Coronary artery (tissue), 2 donors: ENCODE measurements at regions not wholly inside any gene's neighbourhood (a gene's known extent, or its start where the extent isn't known, plus 50 kb on each side); places are given as distances from the start of the nearest gene placed in this dataset.

Experiments used
- DNase-seq: peaks from one replicate; pipeline ENCODE4 v3.0.0-alpha.2; 2017; ENCODE audit warnings: low spot score
- H3K27ac ChIP-seq, 2 donors: fragments of 200-600 bp; sonication (generic); one replicate each; pipeline ENCODE4 v1.5.1; 2016 to 2019
- H3K4me3 ChIP-seq: fragments of 200-600 bp; sonication (generic); 2 replicates; pipeline ENCODE4 v1.5.1; 2016; ENCODE audit warnings: mild to moderate bottlenecking, moderate library complexity
- TF ChIP-seq, protein P1 (sequence below): fragments of 200-600 bp; sonication (generic); IDR thresholded peaks from one replicate; pipeline ENCODE4 v1.5.1; 2019; ENCODE audit warnings: antibody characterized with exemption

DNA sequence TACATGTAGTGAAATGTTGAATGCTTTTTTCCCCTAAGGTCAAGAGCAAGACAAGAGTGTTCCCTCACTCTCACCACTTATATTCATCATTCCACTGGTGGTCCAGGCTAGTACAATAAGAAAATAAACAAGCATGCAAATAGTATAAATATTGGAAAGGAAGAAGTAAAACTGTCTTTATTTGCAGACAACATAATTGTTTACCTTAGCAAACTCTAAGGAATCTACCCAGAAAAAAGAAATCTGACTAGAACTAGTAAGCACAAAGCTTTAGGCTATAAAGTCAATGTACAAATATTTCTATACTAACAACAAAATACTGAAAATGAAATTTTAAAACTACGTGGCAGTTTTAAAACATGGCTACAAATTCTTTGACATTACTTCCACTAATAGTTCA is 101.7 kb downstream of the CYB561 start:
- Histone ChIP-seq H3K27ac (no peak overlapping the region), H3K4me3 (no peak overlapping the region)
- TF ChIP-seq, protein P1, sequence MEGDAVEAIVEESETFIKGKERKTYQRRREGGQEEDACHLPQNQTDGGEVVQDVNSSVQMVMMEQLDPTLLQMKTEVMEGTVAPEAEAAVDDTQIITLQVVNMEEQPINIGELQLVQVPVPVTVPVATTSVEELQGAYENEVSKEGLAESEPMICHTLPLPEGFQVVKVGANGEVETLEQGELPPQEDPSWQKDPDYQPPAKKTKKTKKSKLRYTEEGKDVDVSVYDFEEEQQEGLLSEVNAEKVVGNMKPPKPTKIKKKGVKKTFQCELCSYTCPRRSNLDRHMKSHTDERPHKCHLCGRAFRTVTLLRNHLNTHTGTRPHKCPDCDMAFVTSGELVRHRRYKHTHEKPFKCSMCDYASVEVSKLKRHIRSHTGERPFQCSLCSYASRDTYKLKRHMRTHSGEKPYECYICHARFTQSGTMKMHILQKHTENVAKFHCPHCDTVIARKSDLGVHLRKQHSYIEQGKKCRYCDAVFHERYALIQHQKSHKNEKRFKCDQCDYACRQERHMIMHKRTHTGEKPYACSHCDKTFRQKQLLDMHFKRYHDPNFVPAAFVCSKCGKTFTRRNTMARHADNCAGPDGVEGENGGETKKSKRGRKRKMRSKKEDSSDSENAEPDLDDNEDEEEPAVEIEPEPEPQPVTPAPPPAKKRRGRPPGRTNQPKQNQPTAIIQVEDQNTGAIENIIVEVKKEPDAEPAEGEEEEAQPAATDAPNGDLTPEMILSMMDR: no peak
- DNase-seq: no peak

DNA sequence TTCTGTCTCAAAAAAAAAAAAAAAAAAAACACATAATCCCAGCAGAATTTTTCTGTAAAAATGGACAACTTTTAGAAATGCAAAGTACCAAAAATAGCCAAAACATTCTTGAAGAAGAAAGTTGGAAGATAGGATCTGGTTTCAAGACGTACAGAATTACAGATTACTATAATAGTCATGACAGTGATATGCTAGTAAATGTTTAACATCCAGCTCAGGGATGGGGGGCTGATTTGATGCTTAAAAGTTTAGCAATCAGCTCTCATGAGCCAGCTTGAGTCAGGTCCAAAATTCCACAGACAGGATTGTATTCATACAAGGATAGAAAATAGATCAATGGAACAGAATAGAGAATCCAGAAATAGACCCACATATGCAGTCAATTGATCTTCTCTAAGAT is 100.5 kb downstream of the CYB561 start:
- H3K4me3 ChIP-seq: no peak overlapping the region
- TF ChIP-seq, protein P1: no peak
- DNase-seq: no peak
- no peak overlapping the region for H3K27ac ChIP-seq

DNA sequence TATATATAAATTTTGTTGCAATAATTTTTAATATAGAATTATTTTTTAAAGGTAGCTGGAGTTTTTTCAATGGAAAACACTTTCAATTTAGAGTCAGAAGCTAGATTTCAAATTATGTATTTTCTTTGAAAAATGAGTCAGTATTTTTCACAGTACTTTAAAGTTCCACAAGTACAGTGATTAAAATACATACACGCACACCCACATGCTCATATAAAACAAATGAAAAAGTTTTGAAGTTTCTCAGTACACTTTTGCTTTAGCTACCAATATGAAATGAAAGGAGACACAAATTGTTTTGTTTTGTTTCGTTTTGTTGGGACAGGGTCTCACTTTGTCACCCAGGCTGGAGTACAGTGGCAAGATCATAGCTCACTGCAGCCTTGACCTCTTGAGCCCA is 98.6 kb downstream of the CYB561 start:
- Histone ChIP-seq H3K4me3 (no peak overlapping the region), H3K27ac (no peak overlapping the region)
- DNase-seq: no peak
- TF ChIP-seq, protein P1: no peak

DNA sequence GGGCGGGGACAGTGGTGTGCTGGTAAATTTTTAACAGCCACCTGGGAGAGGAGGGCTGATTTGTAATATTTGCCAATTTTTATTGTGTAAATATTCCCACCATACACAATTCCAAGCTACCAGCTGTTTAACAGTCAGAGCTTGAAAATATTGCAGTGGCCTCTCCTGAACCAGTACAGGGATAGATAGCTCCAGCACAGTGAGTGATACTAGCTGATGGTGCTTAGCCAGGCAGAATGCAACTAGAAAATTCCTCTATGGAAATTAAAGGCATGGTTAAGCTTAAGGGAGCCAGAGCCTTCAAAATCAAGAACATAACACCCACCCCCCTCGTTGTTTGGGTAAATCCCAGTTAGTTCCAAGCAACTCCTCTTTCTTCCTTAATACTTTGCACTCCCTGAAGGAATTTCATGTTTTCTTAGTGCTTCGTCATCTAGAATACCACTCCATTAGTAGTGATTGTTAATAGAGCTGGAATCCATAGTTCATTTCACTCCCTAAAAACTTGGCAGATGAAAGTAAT is 96.6 kb downstream of the CYB561 start:
- no peak overlapping the region for H3K4me3 ChIP-seq
- TF ChIP-seq, protein P1: no peak
- H3K27ac ChIP-seq: no peak overlapping the region
- no peak for DNase-seq

DNA sequence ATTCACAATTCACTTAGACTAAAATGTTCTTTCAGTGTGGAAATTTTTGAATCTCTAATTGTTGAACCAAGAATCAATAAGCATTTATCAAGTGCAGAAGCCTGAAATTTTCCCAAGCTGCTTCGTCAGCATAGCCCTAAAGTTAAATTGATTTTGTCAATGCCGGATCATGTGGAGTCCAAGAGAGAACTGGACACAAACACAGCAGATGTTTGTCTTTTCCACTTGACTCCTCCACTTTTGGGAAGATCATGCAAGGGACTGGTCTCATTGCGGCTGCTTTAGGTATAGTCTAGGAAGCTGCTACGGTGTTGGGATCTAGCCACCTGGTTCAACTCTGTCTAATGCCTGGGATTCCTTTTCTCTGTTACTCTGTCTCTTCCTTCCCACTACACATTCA is 95.7 kb downstream of the CYB561 start:
- no peak for DNase-seq
- H3K27ac ChIP-seq: no peak overlapping the region
- TF ChIP-seq, protein P1: no peak
- H3K4me3 ChIP-seq: no peak overlapping the region

DNA sequence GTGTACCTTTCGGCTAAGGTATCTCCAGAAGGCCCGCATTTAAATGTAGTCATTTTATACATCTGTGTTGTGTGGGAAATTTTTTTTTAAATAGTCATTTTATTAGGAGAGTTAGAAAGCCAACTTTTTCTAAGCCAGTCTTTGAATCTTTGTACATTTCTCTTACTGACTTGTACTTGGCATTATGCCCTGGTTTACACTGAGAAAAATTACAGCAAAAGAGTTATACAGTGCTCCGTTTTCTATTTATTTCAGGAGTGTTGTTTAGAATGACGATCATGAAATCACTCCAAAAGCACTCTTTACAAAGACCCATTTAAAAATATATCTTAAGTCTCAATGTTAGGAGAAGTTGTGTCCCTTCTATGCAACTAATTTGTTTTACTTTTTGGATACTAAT is 91.8 kb downstream of the CYB561 start:
- TF ChIP-seq, protein P1: no peak
- Histone ChIP-seq H3K4me3 (no peak overlapping the region), H3K27ac (peak overlapping the region in 1 of 2 donors; percentile 49)
- no peak for DNase-seq

DNA sequence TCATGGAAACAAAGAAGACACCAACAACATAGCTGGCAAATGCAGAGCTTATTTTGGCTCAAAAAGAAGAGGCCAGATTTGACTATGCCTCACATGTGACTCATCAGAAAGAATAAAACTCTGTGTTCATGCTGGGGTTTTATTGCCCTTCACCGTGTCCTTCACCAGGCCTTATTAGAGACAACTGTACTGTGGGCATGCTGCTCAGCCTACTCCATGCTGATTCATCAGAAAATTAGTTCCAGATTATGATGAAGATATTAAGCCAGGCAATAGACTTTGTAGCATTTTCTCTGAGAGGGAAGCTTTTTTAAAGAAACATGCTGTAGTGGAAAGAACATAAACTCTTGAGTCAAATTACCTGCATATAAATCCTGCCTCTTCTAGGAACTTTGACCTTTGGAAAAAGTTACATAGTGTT is 89.8 kb downstream of the CYB561 start:
- no peak for DNase-seq
- H3K4me3 ChIP-seq: no peak overlapping the region
- TF ChIP-seq, protein P1: no peak
- H3K27ac ChIP-seq: peak overlapping the region in 1 of 2 donors; percentile 84
